ENCODE measurements at regions not wholly inside any gene's neighbourhood (a gene's known extent, or its start where the extent isn't known, plus 50 kb on each side); places are given as distances from the start of the nearest gene placed in this dataset.
A peak's percentile ranks its signal among the peaks of the same experiment; 100 is the strongest.
"Not testable (repeated sequence)": the region's sequence is repeated elsewhere in the genome, so short reads cannot be mapped to it uniquely, and the experiment has no call there.

- no peak for DNase-seq
Observed at GRCh38 chr7:146057958-146058357, 58.6 kb upstream of the CNTNAP2 start.

- DNase-seq, result no peak
Observed at GRCh38 chr7:146054909-146055308, 61.7 kb upstream of the CNTNAP2 start.

GRCh38 chr7:146053492-146053891 lies 63.1 kb upstream of the CNTNAP2 start:
- DNase-seq, result no peak

GRCh38 chr7:146043310-146043709 lies 73.3 kb upstream of the CNTNAP2 start:
- not testable (repeated sequence) for DNase-seq

GRCh38 chr7:146028251-146028750 lies 88.3 kb upstream of the CNTNAP2 start:
- no peak for DNase-seq

GRCh38 chr7:146027243-146027642 lies 89.4 kb upstream of the CNTNAP2 start:
- no peak for DNase-seq

- DNase-seq, result no peak
Observed at GRCh38 chr7:146022776-146023175, 93.8 kb upstream of the CNTNAP2 start.

- DNase-seq, result not testable (repeated sequence)
Observed at GRCh38 chr7:146019041-146020004, 97.3 kb upstream of the CNTNAP2 start.

- DNase-seq, result not testable (repeated sequence)
Observed at GRCh38 chr7:146017366-146017765, 99.2 kb upstream of the CNTNAP2 start.

GRCh38 chr7:146014154-146014553 lies 102.4 kb upstream of the CNTNAP2 start:
- DNase-seq, result not testable (repeated sequence)

GRCh38 chr7:146008293-146008692 lies 108.3 kb upstream of the CNTNAP2 start:
- no peak for DNase-seq

GRCh38 chr7:146004805-146005204 lies 111.8 kb upstream of the CNTNAP2 start:
- DNase-seq, result no peak

GRCh38 chr7:146002431-146003078 lies 114.0 kb upstream of the CNTNAP2 start:
- no peak for DNase-seq

GRCh38 chr7:146002008-146002407 lies 114.6 kb upstream of the CNTNAP2 start:
- DNase-seq, result no peak

GRCh38 chr7:146000882-146001281 lies 115.7 kb upstream of the CNTNAP2 start:
- DNase-seq, result no peak

- DNase-seq, result no peak
Observed at GRCh38 chr7:145989469-145989868, 127.1 kb upstream of the CNTNAP2 start.

GRCh38 chr7:145986248-145986874 lies 130.2 kb upstream of the CNTNAP2 start:
- no peak for DNase-seq

- peak; percentile 96 for DNase-seq
Observed at GRCh38 chr7:145978769-145979168, 137.8 kb upstream of the CNTNAP2 start.

- DNase-seq, result no peak
Observed at GRCh38 chr7:145959981-145960380, 156.6 kb upstream of the CNTNAP2 start.

GRCh38 chr7:145957160-145957890 lies 159.3 kb upstream of the CNTNAP2 start:
- no peak for DNase-seq

GRCh38 chr7:145951566-145951965 lies 165.0 kb upstream of the CNTNAP2 start:
- DNase-seq, result no peak

- DNase-seq, result no peak
Observed at GRCh38 chr7:145928937-145929336, 187.7 kb upstream of the CNTNAP2 start.

GRCh38 chr7:145919712-145920111 lies 196.9 kb upstream of the CNTNAP2 start:
- no peak for DNase-seq
